ENCODE measurements at regions not wholly inside any gene's neighbourhood (a gene's known extent, or its start where the extent isn't known, plus 50 kb on each side); places are given as distances from the start of the nearest gene placed in this dataset.

DNA sequence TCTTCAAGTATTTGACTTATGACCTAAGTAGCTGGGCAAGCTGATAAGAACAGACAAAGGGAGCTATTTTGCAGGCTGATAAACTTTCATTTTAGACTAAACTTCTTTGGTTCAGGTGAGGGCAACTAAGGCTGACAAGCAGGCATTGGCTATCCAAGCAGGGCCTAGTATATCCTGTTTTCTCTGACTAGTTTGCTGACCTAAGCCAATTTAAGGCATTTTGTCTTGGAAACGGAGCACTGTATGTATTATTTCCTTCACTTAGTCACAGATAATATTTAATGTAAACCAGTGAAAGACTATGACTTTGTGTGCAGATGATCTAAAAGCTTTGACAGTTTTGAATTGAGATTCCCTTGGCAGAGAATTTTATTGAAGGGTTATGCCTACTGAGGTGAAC is 172.5 kb downstream of the POU4F1 start:
- no CpG with 5 or more reads among the region's 1 CpG for WGBS (ENCODE audit: insufficient coverage)
- H3K4me1 Mint-ChIP-seq: no peaks in the 10 kb centered on the region
- no peak overlapping the region for H3K4me3 Mint-ChIP-seq
- no peaks in the 10 kb centered on the region for H3K9me3 Mint-ChIP-seq
- H3K36me3 Mint-ChIP-seq: no peaks in the 10 kb centered on the region
- H3K9me3 ChIP-seq: no peaks in the 10 kb centered on the region
- H3K4me3 ChIP-seq (ENCODE audit: control insufficient read depth in 1 of 2, extremely low read depth in 1 of 2, low read length in 1 of 2): no peak overlapping the region
- H3K36me3 ChIP-seq (ENCODE audit: control insufficient read depth in 2 of 2, extremely low read depth in 1 of 2, insufficient read depth in 1 of 2, low read length in 1 of 2): no peaks in the 10 kb centered on the region
- ChIA-PET CTCF (no interaction called here), POLR2A (no interaction called here)
- no peaks in the 10 kb centered on the region for H3K27me3 ChIP-seq (replicated peaks in 1 of 2; ENCODE audit: control insufficient read depth in 2 of 2, extremely low read depth in 1 of 2, insufficient read depth in 2 of 2, low read length in 1 of 2)
- H3K4me1 ChIP-seq (ENCODE audit: control insufficient read depth in 1 of 2, extremely low read depth in 1 of 2, insufficient read depth in 2 of 2, low read length in 2 of 2): no peaks in the 10 kb centered on the region
- peaks cover 2 to 6% of the 10 kb centered on the region in 2 donors for H3K27me3 Mint-ChIP-seq
- H3K27ac ChIP-seq (ENCODE audit: low read length): no peak overlapping the region
- DNase-seq (no peak), ATAC-seq (replicated peaks in 1 of 4) (no peak)
- no peak overlapping the region for H3K27ac Mint-ChIP-seq

DNA sequence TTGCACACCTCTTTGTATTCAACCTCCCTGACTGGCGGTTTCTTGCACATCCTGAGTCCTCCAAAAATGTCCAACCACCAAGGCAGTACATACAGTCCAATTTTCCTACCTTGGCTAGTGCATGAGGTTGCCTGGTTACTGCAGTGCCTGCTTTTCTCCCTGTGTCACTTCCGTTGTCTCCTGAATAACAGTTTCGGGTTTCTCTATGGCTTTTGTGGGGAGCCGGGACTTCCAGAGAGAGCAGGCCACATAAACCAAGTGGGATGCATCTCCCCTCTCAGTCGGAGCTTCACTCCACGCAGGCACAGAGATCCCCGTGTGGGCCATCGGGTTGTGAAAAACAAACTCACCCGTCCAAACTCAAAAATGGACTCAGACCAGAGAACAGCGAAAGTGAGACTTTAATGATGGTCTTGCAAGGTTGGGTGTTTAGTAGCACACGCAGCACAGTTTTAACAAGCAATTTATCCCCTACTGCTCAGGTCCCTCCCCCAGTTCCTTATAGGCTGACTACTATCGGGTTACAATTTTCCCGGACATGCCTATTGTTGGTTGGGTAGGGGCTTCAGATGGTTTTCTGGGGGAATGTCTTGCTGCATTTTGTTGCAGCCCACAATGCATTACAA is 173.1 kb downstream of the POU4F1 start:
- Histone ChIP-seq H3K36me3 (ENCODE audit: control insufficient read depth in 2 of 2, extremely low read depth in 1 of 2, insufficient read depth in 1 of 2, low read length in 1 of 2) (no peaks in the 10 kb centered on the region), H3K9me3 (no peaks in the 10 kb centered on the region), H3K27me3 (replicated peaks in 1 of 2; ENCODE audit: control insufficient read depth in 2 of 2, extremely low read depth in 1 of 2, insufficient read depth in 2 of 2, low read length in 1 of 2) (no peaks in the 10 kb centered on the region), H3K4me3 (ENCODE audit: control insufficient read depth in 1 of 2, extremely low read depth in 1 of 2, low read length in 1 of 2) (no peak overlapping the region), H3K27ac (ENCODE audit: low read length) (no peak overlapping the region), H3K4me1 (ENCODE audit: control insufficient read depth in 1 of 2, extremely low read depth in 1 of 2, insufficient read depth in 2 of 2, low read length in 2 of 2) (no peaks in the 10 kb centered on the region)
- WGBS (ENCODE audit: insufficient coverage): 74% methylated on average over 7 of the region's 13 CpGs
- Mint-ChIP-seq H3K27me3 (peaks cover 2 to 6% of the 10 kb centered on the region in 2 donors), H3K4me3 (no peak overlapping the region), H3K9me3 (no peaks in the 10 kb centered on the region), H3K4me1 (no peaks in the 10 kb centered on the region), H3K27ac (no peak overlapping the region), H3K36me3 (no peaks in the 10 kb centered on the region)
- ChIA-PET CTCF (no interaction called here), POLR2A (no interaction called here)
- ATAC-seq (replicated peaks in 1 of 4) (no peak), DNase-seq (no peak)

DNA sequence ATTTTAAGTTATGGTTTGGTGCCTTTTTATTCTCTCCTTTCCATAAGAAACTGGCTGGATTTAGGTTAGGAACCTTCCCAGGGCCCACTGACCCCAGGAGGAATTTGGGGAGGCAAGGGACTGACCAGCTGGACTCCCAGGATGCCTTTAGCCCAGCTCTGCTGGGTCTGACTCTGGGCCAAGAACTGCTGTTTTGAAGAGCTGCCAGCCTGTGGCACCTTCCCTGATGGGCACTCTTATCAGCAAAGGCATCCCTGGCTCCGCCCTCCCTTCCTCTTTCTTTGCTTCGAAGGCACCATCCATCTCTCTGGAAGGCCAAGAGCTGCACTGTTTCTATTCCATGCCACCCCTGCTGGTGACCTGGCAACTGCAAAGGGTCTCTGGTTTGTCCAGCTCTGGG is 174.7 kb downstream of the POU4F1 start:
- H3K27me3 ChIP-seq (replicated peaks in 1 of 2; ENCODE audit: control insufficient read depth in 2 of 2, extremely low read depth in 1 of 2, insufficient read depth in 2 of 2, low read length in 1 of 2): no peaks in the 10 kb centered on the region
- no peak for DNase-seq
- H3K9me3 ChIP-seq: no peaks in the 10 kb centered on the region
- H3K4me3 ChIP-seq (ENCODE audit: control insufficient read depth in 1 of 2, extremely low read depth in 1 of 2, low read length in 1 of 2): no peak overlapping the region
- no peak overlapping the region for H3K27ac ChIP-seq (ENCODE audit: low read length)
- ChIA-PET POLR2A (no interaction called here), CTCF (no interaction called here)
- no peak overlapping the region for H3K4me3 Mint-ChIP-seq
- no peak for ATAC-seq (replicated peaks in 1 of 4)
- H3K4me1 ChIP-seq (ENCODE audit: control insufficient read depth in 1 of 2, extremely low read depth in 1 of 2, insufficient read depth in 2 of 2, low read length in 2 of 2): no peaks in the 10 kb centered on the region
- H3K27ac Mint-ChIP-seq: no peak overlapping the region
- no peaks in the 10 kb centered on the region for H3K36me3 ChIP-seq (ENCODE audit: control insufficient read depth in 2 of 2, extremely low read depth in 1 of 2, insufficient read depth in 1 of 2, low read length in 1 of 2)
- no peaks in the 10 kb centered on the region for H3K9me3 Mint-ChIP-seq
- H3K27me3 Mint-ChIP-seq: peaks cover 2 to 6% of the 10 kb centered on the region in 2 donors
- no peaks in the 10 kb centered on the region for H3K36me3 Mint-ChIP-seq
- 35% methylated on average over 2 of the region's 2 CpGs for WGBS (ENCODE audit: insufficient coverage)
- H3K4me1 Mint-ChIP-seq: no peaks in the 10 kb centered on the region

DNA sequence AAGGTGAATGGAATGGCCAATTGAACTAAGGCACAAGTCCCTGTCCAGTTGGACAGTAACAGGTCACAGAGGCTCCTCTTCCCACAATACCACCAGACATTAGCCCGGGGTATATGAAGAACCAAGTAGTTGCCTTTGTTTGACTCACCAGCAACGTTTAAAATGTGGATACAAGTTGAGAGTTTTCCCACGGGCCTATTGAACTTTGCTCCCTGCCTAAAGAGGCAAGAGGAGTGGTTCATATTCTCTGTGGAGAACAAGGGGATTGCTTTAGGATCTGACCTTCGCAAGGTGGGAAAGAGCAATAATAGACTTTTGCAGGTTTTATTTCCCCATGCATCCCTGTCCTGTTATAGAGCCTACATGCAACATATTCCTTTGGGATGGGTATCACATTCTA is 177.2 kb downstream of the POU4F1 start:
- no peaks in the 10 kb centered on the region for H3K4me1 ChIP-seq (ENCODE audit: control insufficient read depth in 1 of 2, extremely low read depth in 1 of 2, insufficient read depth in 2 of 2, low read length in 2 of 2)
- ChIA-PET CTCF (no interaction called here), POLR2A (interaction anchor here in 1 of 2 donors (0.6 kb wide), 1 partner anchor 8 kb away, joined by 4 read pairs; no protein-coding TSS in a partner anchor)
- Mint-ChIP-seq H3K27ac (no peak overlapping the region), H3K4me1 (no peaks in the 10 kb centered on the region), H3K9me3 (no peaks in the 10 kb centered on the region), H3K27me3 (peaks cover 0 to 4% of the 10 kb centered on the region in 2 donors), H3K36me3 (no peaks in the 10 kb centered on the region), H3K4me3 (no peak overlapping the region)
- H3K4me3 ChIP-seq (ENCODE audit: control insufficient read depth in 1 of 2, extremely low read depth in 1 of 2, low read length in 1 of 2): no peak overlapping the region
- H3K27me3 ChIP-seq (replicated peaks in 1 of 2; ENCODE audit: control insufficient read depth in 2 of 2, extremely low read depth in 1 of 2, insufficient read depth in 2 of 2, low read length in 1 of 2): no peaks in the 10 kb centered on the region
- H3K27ac ChIP-seq (ENCODE audit: low read length): no peak overlapping the region
- no peaks in the 10 kb centered on the region for H3K9me3 ChIP-seq
- ATAC-seq (replicated peaks in 1 of 4) (no peak), DNase-seq (no peak)
- H3K36me3 ChIP-seq (ENCODE audit: control insufficient read depth in 2 of 2, extremely low read depth in 1 of 2, insufficient read depth in 1 of 2, low read length in 1 of 2): no peaks in the 10 kb centered on the region
- 40% methylated on average over 2 of the region's 4 CpGs for WGBS (ENCODE audit: insufficient coverage)

DNA sequence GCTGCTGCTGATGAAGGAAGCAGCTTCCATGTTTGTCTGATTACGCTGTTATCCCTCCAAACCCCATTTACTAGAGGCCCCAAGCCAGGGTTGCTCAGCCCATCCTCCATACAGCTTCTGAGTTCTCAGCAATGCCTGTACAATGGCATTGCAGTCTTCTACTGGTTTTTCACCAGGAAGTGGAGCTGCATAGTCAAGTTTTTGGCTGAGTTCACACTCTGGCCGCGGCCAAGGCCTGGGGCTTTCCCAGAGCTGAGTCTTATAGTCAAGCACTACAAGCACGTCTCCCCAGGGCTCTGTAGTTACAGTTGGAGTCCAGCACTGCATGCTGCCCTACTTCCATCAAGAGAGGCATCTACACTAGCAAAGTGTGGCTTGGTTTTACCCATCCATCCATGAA is 182.5 kb downstream of the POU4F1 start:
- Mint-ChIP-seq H3K27ac (no peak overlapping the region), H3K4me3 (no peak overlapping the region), H3K9me3 (no peaks in the 10 kb centered on the region), H3K36me3 (no peaks in the 10 kb centered on the region), H3K4me1 (no peaks in the 10 kb centered on the region), H3K27me3 (peaks cover 1 to 5% of the 10 kb centered on the region in 2 donors)
- Histone ChIP-seq H3K4me3 (ENCODE audit: control insufficient read depth in 1 of 2, extremely low read depth in 1 of 2, low read length in 1 of 2) (no peak overlapping the region), H3K4me1 (ENCODE audit: control insufficient read depth in 1 of 2, extremely low read depth in 1 of 2, insufficient read depth in 2 of 2, low read length in 2 of 2) (no peaks in the 10 kb centered on the region), H3K9me3 (no peaks in the 10 kb centered on the region), H3K27ac (ENCODE audit: low read length) (no peak overlapping the region), H3K36me3 (ENCODE audit: control insufficient read depth in 2 of 2, extremely low read depth in 1 of 2, insufficient read depth in 1 of 2, low read length in 1 of 2) (no peaks in the 10 kb centered on the region), H3K27me3 (replicated peaks in 1 of 2; ENCODE audit: control insufficient read depth in 2 of 2, extremely low read depth in 1 of 2, insufficient read depth in 2 of 2, low read length in 1 of 2) (no peaks in the 10 kb centered on the region)
- no peak for ATAC-seq (replicated peaks in 1 of 4)
- ChIA-PET POLR2A (interaction anchor here in 1 of 2 donors (0.7 kb wide), 1 partner anchor 564 kb away, joined by 3 read pairs; no protein-coding TSS in a partner anchor), CTCF (no interaction called here)
- DNase-seq: no peak
- 75% methylated on average over 4 of the region's 4 CpGs for WGBS (ENCODE audit: insufficient coverage)

DNA sequence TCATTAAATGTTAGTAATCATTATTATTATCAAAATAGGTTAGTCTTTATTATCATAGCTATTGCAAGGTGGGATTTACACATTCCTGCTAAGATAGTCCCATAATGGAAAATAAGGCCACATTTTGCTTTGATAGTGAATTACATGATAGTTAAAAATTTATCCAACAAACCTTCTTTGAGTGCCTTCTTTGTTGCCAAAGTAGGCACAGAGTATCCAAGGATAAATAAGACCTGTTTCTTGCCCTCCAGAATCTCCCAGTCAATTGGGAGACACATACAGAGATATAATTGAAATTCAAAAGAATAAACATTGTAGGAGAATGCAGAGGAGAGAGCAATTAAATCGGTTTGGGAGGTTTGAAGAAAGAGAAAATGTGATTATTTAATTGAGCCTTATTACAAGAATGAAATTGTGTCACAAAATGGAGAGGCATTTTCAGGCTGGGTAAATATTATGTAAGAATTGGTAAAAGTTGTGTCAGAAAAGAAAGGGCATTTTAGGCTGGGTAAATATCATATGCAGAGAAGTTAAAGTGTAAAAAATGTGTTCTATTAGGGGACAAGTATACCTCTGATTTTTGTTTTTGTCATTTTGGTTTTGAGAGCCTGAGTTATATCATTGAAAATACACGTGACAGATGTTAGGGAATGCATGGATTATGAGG is 189.3 kb downstream of the POU4F1 start:
- no peaks in the 10 kb centered on the region for H3K27me3 Mint-ChIP-seq
- H3K4me3 ChIP-seq (ENCODE audit: control insufficient read depth in 1 of 2, extremely low read depth in 1 of 2, low read length in 1 of 2): no peak overlapping the region
- H3K9me3 Mint-ChIP-seq: no peaks in the 10 kb centered on the region
- no peaks in the 10 kb centered on the region for H3K9me3 ChIP-seq
- no peak overlapping the region for H3K4me3 Mint-ChIP-seq
- no peak for ATAC-seq (replicated peaks in 1 of 4)
- no peak for DNase-seq
- no peaks in the 10 kb centered on the region for H3K36me3 ChIP-seq (ENCODE audit: control insufficient read depth in 2 of 2, extremely low read depth in 1 of 2, insufficient read depth in 1 of 2, low read length in 1 of 2)
- POLR2A ChIA-PET: no interaction called here
- whole genome bisulfite sequencing (ENCODE audit: insufficient coverage): 55% methylated on average over 2 of the region's 2 CpGs
- no peaks in the 10 kb centered on the region for H3K36me3 Mint-ChIP-seq
- no peaks in the 10 kb centered on the region for H3K4me1 Mint-ChIP-seq
- no peaks in the 10 kb centered on the region for H3K4me1 ChIP-seq (ENCODE audit: control insufficient read depth in 1 of 2, extremely low read depth in 1 of 2, insufficient read depth in 2 of 2, low read length in 2 of 2)
- no peak overlapping the region for H3K27ac ChIP-seq (ENCODE audit: low read length)
- H3K27me3 ChIP-seq (replicated peaks in 1 of 2; ENCODE audit: control insufficient read depth in 2 of 2, extremely low read depth in 1 of 2, insufficient read depth in 2 of 2, low read length in 1 of 2): no peaks in the 10 kb centered on the region
- CTCF ChIA-PET: no interaction called here
- no peak overlapping the region for H3K27ac Mint-ChIP-seq
